Endothelial cell (in vitro differentiated cells): ENCODE measurements at regions not wholly inside any gene's neighbourhood (a gene's known extent, or its start where the extent isn't known, plus 50 kb on each side); places are given as distances from the start of the nearest gene placed in this dataset.

Experiments used
- DNase-seq: peaks from one replicate; pipeline ENCODE4 v3.0.0; 2021; ENCODE audit warnings: low spot score
- H3K27ac Mint-ChIP-seq: one replicate; pipeline ENCODE4 v1.8.0; 2021; ENCODE audit warnings: mixed read lengths, inconsistent platforms; ENCODE audit not compliant: unreplicated experiment
- H3K27me3 Mint-ChIP-seq: one replicate; pipeline ENCODE4 v1.8.0; 2021; ENCODE audit warnings: mild to moderate bottlenecking, moderate library complexity, mixed read lengths, inconsistent platforms; ENCODE audit not compliant: unreplicated experiment
- H3K36me3 Mint-ChIP-seq: one replicate; pipeline ENCODE4 v1.8.0; 2021; ENCODE audit warnings: mild to moderate bottlenecking, low read depth, mixed read lengths, inconsistent platforms; ENCODE audit not compliant: unreplicated experiment
- H3K4me1 Mint-ChIP-seq: one replicate; pipeline ENCODE4 v1.8.0; 2021; ENCODE audit warnings: mild to moderate bottlenecking, mixed read lengths, inconsistent platforms; ENCODE audit not compliant: unreplicated experiment
- H3K4me3 Mint-ChIP-seq: one replicate; pipeline ENCODE4 v1.8.0; 2021; ENCODE audit warnings: mild to moderate bottlenecking, mixed read lengths, inconsistent platforms; ENCODE audit not compliant: unreplicated experiment
- H3K9me3 Mint-ChIP-seq: one replicate; pipeline ENCODE4 v1.8.0; 2021; ENCODE audit warnings: mixed read lengths, inconsistent platforms; ENCODE audit not compliant: unreplicated experiment
- TF ChIP-seq, protein P1 (sequence below): fragments of 200-600 bp; sonication (generic); IDR thresholded peaks from one replicate; pipeline ENCODE4 v1.5.0; 2021; ENCODE audit warnings: antibody characterized with exemption; ENCODE audit not compliant: unreplicated experiment

DNA sequence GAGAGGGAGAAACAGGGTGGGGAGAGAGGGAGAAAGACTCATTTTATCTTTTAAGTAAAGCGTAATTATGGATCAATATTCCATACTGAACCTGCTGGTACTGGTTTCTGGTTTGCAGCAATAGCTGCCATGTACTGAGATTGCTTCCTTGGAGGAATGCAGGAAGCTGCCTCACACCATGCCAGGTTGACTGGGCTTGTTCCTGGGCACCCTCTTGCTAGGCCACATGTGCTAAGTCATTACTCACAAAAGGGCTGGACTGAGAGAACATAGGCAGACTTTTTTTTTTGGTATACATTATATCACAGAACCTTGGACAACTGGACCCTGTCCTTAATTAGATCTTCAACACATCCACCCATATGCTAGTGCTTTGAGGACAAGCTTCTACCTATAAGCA lies 193.4 kb downstream of the ZNF621 start:
- Mint-ChIP-seq H3K9me3 (no peaks in the 10 kb centered on the region), H3K4me3 (no peak overlapping the region)

DNA sequence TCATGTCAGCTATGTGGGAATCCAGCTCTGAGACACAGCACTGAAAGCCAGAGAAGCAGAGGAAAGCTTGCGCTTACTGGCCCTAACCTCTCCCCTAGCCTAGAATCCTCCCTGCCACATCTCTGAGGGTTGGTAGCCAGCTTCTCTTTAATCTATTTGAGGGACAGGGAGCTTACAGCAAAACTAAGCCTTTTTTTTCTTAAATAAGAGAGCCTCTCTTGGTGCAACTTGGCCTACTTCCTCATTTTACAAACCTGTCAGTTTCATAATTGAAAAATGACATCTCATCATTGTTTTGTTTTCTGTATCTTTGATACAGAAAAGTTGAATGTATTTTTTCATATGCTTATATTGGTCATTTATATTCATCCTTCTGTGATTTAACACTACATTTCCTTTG lies 193.9 kb downstream of the ZNF621 start:
- TF ChIP-seq, protein P1, sequence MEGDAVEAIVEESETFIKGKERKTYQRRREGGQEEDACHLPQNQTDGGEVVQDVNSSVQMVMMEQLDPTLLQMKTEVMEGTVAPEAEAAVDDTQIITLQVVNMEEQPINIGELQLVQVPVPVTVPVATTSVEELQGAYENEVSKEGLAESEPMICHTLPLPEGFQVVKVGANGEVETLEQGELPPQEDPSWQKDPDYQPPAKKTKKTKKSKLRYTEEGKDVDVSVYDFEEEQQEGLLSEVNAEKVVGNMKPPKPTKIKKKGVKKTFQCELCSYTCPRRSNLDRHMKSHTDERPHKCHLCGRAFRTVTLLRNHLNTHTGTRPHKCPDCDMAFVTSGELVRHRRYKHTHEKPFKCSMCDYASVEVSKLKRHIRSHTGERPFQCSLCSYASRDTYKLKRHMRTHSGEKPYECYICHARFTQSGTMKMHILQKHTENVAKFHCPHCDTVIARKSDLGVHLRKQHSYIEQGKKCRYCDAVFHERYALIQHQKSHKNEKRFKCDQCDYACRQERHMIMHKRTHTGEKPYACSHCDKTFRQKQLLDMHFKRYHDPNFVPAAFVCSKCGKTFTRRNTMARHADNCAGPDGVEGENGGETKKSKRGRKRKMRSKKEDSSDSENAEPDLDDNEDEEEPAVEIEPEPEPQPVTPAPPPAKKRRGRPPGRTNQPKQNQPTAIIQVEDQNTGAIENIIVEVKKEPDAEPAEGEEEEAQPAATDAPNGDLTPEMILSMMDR = no peak
- H3K36me3 Mint-ChIP-seq = no peaks in the 10 kb centered on the region
- no peak for DNase-seq
- H3K27ac Mint-ChIP-seq = no peak overlapping the region
- H3K4me3 Mint-ChIP-seq = no peak overlapping the region
- H3K9me3 Mint-ChIP-seq = no peaks in the 10 kb centered on the region
- H3K27me3 Mint-ChIP-seq = peaks cover 1% of the 10 kb centered on the region
- peaks cover 8% of the 10 kb centered on the region for H3K4me1 Mint-ChIP-seq

More for the DNA sequence above, 193.4 kb downstream of the ZNF621 start:
- Mint-ChIP-seq H3K27ac (no peak overlapping the region), H3K36me3 (no peaks in the 10 kb centered on the region), H3K27me3 (peaks cover 1% of the 10 kb centered on the region), H3K4me1 (peaks cover 9% of the 10 kb centered on the region)
- no peak for DNase-seq
- TF ChIP-seq, protein P1 = no peak

DNA sequence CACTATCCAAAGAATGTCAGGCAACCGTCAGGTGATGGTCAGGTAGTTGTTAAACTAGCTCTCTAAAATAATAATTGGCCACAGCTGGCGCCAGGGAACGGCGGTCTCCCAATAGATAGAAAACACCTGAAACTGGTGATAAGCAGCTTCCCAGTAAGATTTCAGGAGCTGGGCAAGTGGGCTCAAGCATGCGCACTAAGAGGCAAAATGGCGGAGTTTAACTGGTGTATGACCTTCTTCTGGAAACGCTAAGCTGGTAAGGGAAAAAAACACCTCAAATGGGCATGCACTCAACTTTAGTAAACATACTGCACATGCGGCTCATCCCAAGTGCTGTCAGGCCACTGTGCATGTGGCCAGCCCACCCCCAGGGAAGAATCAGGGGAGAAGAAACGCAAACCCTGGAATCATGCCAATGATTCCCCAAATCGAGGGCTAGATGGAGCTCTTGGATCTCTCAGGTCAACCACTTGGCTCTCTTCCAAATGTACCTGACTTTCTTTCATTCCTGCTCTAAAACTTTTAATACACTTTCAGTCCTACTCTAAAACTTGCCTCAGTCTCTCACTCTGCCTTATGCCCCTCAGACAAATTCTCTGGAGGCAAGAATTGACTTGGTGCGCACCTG lies 195.0 kb downstream of the ZNF621 start:
- no peaks in the 10 kb centered on the region for H3K36me3 Mint-ChIP-seq
- TF ChIP-seq, protein P1 = no peak
- H3K4me1 Mint-ChIP-seq = peaks cover 4% of the 10 kb centered on the region
- H3K27me3 Mint-ChIP-seq = peaks cover 1% of the 10 kb centered on the region
- H3K9me3 Mint-ChIP-seq = no peaks in the 10 kb centered on the region
- no peak overlapping the region for H3K4me3 Mint-ChIP-seq
- peak; percentile 10 for DNase-seq
- H3K27ac Mint-ChIP-seq = no peak overlapping the region

DNA sequence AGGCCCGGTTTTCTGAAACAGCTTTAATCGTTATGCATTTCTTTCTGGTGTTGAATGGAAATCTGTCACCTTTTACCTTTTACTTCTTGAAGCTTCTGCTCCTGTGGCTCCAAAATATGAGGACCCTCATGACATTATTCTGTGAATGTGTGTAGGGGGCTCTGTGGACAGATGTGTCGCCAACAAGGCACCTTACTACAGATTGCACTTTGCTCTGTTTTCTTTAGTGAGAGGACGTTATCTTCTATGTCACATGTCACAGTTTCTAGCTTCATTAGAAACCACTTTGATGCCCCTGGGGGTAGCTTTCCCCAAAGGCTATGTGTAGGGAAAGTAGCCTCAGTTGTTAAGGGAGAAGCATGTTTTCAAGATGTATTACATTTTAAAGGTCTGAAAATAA lies 195.6 kb downstream of the ZNF621 start:
- H3K36me3 Mint-ChIP-seq = no peaks in the 10 kb centered on the region
- DNase-seq = no peak
- H3K4me3 Mint-ChIP-seq = no peak overlapping the region
- no peaks in the 10 kb centered on the region for H3K4me1 Mint-ChIP-seq
- no peaks in the 10 kb centered on the region for H3K27me3 Mint-ChIP-seq
- H3K9me3 Mint-ChIP-seq = no peaks in the 10 kb centered on the region
- H3K27ac Mint-ChIP-seq = no peak overlapping the region
- TF ChIP-seq, protein P1 = no peak

DNA sequence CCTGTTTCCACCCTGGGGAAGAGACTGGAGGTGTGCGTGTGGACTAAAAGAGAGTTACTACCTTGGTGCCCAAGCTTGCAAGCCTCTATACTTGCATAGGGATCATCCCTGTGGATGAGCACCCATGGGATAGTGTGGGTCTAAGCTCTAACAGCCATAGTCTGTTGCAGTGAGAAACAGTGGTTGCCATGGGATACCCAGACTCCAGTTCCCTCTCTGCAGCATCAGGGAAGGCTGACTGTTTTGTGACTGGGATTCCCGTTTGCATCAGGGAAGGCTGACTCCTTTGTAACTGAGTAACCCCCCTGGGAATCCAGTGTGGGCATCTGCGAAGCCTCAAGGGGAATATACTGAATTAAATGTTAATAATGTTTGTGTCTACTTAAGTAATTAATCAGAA lies 196.1 kb downstream of the ZNF621 start:
- no peaks in the 10 kb centered on the region for H3K36me3 Mint-ChIP-seq
- H3K4me3 Mint-ChIP-seq = no peak overlapping the region
- H3K9me3 Mint-ChIP-seq = no peaks in the 10 kb centered on the region
- peaks cover 1% of the 10 kb centered on the region for H3K4me1 Mint-ChIP-seq
- no peaks in the 10 kb centered on the region for H3K27me3 Mint-ChIP-seq
- H3K27ac Mint-ChIP-seq = no peak overlapping the region
- TF ChIP-seq, protein P1 = no peak
- no peak for DNase-seq
